AG09319 (cell line): ENCODE measurements at regions not wholly inside any gene's neighbourhood (a gene's known extent, or its start where the extent isn't known, plus 50 kb on each side); places are given as distances from the start of the nearest gene placed in this dataset.

Source experiments
- DNase-seq: peaks from one replicate; pipeline ENCODE4 v3.0.0-alpha.2; 2010; ENCODE audit warnings: low read depth; ENCODE audit errors: extremely low read depth
- TF ChIP-seq, protein P1 (sequence below): IDR thresholded peaks from 2 replicates; pipeline ENCODE4 v1.5.1; 2011; ENCODE audit warnings: low read depth, mild to moderate bottlenecking, inconsistent platforms, low read length, moderate library complexity

GRCh38 chr3:15953841-15954240 is 156.1 kb upstream of the ANKRD28 start:
- no peak for DNase-seq
- TF ChIP-seq, protein P1, sequence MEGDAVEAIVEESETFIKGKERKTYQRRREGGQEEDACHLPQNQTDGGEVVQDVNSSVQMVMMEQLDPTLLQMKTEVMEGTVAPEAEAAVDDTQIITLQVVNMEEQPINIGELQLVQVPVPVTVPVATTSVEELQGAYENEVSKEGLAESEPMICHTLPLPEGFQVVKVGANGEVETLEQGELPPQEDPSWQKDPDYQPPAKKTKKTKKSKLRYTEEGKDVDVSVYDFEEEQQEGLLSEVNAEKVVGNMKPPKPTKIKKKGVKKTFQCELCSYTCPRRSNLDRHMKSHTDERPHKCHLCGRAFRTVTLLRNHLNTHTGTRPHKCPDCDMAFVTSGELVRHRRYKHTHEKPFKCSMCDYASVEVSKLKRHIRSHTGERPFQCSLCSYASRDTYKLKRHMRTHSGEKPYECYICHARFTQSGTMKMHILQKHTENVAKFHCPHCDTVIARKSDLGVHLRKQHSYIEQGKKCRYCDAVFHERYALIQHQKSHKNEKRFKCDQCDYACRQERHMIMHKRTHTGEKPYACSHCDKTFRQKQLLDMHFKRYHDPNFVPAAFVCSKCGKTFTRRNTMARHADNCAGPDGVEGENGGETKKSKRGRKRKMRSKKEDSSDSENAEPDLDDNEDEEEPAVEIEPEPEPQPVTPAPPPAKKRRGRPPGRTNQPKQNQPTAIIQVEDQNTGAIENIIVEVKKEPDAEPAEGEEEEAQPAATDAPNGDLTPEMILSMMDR: no peak

DNA sequence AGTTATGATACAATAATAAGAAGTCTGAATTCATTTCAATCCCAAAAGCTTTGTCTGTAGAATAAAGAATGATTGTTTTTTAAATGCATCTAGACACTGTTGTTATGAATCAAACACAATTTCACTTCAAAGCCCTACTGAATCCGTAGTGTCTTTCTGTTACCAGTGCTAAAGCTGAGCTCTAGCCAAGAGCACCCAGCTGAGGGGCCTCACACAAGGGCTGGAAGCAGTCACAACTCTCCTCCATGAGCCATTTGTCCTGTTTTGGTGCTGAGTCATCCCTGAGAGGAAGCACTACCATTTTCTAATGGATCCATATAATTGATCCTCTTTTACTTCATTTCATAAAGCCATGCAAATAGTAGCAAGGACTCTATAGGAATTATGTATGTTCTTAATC is 158.2 kb upstream of the ANKRD28 start:
- TF ChIP-seq, protein P1: no peak
- DNase-seq: no peak

GRCh38 chr3:15958692-15959433 is 161.1 kb upstream of the ANKRD28 start:
- DNase-seq: no peak
- TF ChIP-seq, protein P1: no peak

DNA sequence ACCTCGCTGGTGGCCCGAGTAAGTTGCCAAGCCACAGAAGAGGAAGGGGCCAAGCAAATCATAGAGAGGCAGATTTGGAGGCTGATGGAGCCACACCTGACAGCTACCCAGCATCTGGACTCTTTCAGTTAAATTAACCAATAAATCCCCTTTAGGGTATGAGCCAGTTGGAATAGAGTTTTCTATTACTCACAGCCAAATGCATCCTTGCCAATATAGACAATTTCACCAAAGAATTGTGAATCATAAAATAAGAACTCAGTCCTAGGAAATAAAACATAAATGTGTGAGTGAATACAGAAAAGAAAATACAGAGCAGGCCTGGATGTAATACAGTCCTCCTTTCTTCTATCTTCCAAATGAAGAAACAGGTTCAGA is 161.6 kb upstream of the ANKRD28 start:
- TF ChIP-seq, protein P1: no peak
- no peak for DNase-seq

- no peak for DNase-seq
- TF ChIP-seq, protein P1: no peak
These were observed 167.0 kb upstream of the ANKRD28 start for GRCh38 chr3:15964605-15965442.

GRCh38 chr3:15967577-15967976 is 169.8 kb upstream of the ANKRD28 start:
- TF ChIP-seq, protein P1: no peak
- DNase-seq: no peak
